ENCODE measurements at regions not wholly inside any gene's neighbourhood (a gene's known extent, or its start where the extent isn't known, plus 50 kb on each side); places are given as distances from the start of the nearest gene placed in this dataset.

DNA sequence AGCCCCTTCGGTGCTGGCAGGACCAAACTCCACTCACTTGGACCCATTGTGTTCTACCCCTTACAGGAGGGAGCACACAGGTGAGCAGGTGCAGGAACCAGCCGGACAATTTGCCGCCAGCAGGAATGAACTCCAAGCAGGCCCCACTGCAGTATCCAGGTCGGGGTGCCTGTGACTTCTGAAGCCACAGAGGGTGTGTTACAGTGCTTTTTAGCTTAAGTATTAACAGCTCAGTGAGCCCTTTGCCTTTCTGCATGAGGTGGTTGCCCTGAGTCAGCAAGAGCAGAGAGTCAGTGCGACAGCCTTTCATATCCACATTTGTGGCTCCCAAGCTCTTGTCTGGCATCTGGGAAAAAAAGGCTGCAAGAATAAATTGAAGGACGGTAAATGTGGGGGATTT is 366.6 kb upstream of the LRRC4C start:
- no peak for TF ChIP-seq EZH2 (IDR thresholded peaks at IDR 0.05; ENCODE audit: insufficient read depth, low read length)
- TF ChIP-seq, protein P1, sequence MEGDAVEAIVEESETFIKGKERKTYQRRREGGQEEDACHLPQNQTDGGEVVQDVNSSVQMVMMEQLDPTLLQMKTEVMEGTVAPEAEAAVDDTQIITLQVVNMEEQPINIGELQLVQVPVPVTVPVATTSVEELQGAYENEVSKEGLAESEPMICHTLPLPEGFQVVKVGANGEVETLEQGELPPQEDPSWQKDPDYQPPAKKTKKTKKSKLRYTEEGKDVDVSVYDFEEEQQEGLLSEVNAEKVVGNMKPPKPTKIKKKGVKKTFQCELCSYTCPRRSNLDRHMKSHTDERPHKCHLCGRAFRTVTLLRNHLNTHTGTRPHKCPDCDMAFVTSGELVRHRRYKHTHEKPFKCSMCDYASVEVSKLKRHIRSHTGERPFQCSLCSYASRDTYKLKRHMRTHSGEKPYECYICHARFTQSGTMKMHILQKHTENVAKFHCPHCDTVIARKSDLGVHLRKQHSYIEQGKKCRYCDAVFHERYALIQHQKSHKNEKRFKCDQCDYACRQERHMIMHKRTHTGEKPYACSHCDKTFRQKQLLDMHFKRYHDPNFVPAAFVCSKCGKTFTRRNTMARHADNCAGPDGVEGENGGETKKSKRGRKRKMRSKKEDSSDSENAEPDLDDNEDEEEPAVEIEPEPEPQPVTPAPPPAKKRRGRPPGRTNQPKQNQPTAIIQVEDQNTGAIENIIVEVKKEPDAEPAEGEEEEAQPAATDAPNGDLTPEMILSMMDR (IDR thresholded peaks at IDR 0.05; ENCODE audit: insufficient read depth, low read depth, low read length): no peak
- Mint-ChIP-seq H3K9me3 (ENCODE audit: unreplicated experiment) (peaks cover 3% of the 10 kb centered on the region), H3K36me3 (ENCODE audit: low read depth, unreplicated experiment) (no peaks in the 10 kb centered on the region), H3K27me3 (ENCODE audit: low read depth, unreplicated experiment) (no peaks in the 10 kb centered on the region), H3K27ac (ENCODE audit: unreplicated experiment) (no peak overlapping the region), H3K4me3 (ENCODE audit: unreplicated experiment) (no peak overlapping the region), H3K4me1 (ENCODE audit: low read depth, unreplicated experiment) (no peaks in the 10 kb centered on the region)
- Histone ChIP-seq H3K4me1 (ENCODE audit: insufficient read depth, low read length) (no peaks in the 10 kb centered on the region), H3K4me3 (ENCODE audit: insufficient read depth, low read depth, low read length) (no peak overlapping the region), H3K27ac (ENCODE audit: low read depth, low read length) (no peak overlapping the region), H2AFZ (ENCODE audit: low read depth, low read length) (no peak overlapping the region), H4K20me1 (ENCODE audit: insufficient read depth, low read length) (no peaks in the 10 kb centered on the region), H3K9me3 (ENCODE audit: insufficient read depth, low read depth, low read length) (no peaks in the 10 kb centered on the region), H3K4me2 (ENCODE audit: low read length) (no peak overlapping the region), H3K36me3 (ENCODE audit: insufficient read depth, low read length) (no peaks in the 10 kb centered on the region), H3K27me3 (ENCODE audit: insufficient read depth, low read length) (no peaks in the 10 kb centered on the region), H3K9ac (ENCODE audit: low read length) (no peak overlapping the region), H3K79me2 (ENCODE audit: insufficient read depth, low read length) (no peaks in the 10 kb centered on the region)
- no peak for FAIRE-seq
- DNase-seq (ENCODE audit: low read depth): no peak

DNA sequence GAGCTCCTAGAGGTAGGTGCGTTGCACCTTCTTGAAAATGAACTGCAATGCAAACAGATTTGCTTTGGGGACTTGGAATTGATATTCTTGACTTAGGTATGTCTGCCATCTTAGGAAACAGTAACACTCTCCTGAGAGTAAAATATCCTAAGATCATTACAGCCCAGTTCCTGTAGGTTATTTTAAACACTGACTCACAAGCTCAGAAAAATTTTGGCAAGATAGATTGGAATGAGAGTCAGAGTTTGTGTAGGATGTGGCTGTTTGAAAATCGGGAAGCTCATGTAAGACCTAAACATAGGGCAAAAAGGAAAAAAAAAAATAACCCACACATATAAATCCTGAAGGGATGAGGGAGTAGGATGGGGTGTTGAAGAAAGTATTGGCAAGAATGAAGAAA is 377.0 kb upstream of the LRRC4C start:
- no peaks in the 10 kb centered on the region for H3K36me3 Mint-ChIP-seq (ENCODE audit: low read depth, unreplicated experiment)
- TF ChIP-seq EZH2 (IDR thresholded peaks at IDR 0.05; ENCODE audit: insufficient read depth, low read length): no peak
- TF ChIP-seq, protein P1 (IDR thresholded peaks at IDR 0.05; ENCODE audit: insufficient read depth, low read depth, low read length): no peak
- Histone ChIP-seq H3K9ac (ENCODE audit: low read length) (no peak overlapping the region), H3K27me3 (ENCODE audit: insufficient read depth, low read length) (no peaks in the 10 kb centered on the region), H3K79me2 (ENCODE audit: insufficient read depth, low read length) (no peaks in the 10 kb centered on the region), H4K20me1 (ENCODE audit: insufficient read depth, low read length) (no peaks in the 10 kb centered on the region), H2AFZ (ENCODE audit: low read depth, low read length) (no peak overlapping the region), H3K36me3 (ENCODE audit: insufficient read depth, low read length) (no peaks in the 10 kb centered on the region), H3K27ac (ENCODE audit: low read depth, low read length) (no peak overlapping the region), H3K4me3 (ENCODE audit: insufficient read depth, low read depth, low read length) (no peak overlapping the region), H3K9me3 (ENCODE audit: insufficient read depth, low read depth, low read length) (no peaks in the 10 kb centered on the region), H3K4me1 (ENCODE audit: insufficient read depth, low read length) (no peaks in the 10 kb centered on the region), H3K4me2 (ENCODE audit: low read length) (peak overlapping the region; percentile 7)
- H3K4me1 Mint-ChIP-seq (ENCODE audit: low read depth, unreplicated experiment): peaks cover 3% of the 10 kb centered on the region
- no peak for FAIRE-seq
- H3K4me3 Mint-ChIP-seq (ENCODE audit: unreplicated experiment): no peak overlapping the region
- H3K27ac Mint-ChIP-seq (ENCODE audit: unreplicated experiment): no peak overlapping the region
- no peaks in the 10 kb centered on the region for H3K27me3 Mint-ChIP-seq (ENCODE audit: low read depth, unreplicated experiment)
- no peaks in the 10 kb centered on the region for H3K9me3 Mint-ChIP-seq (ENCODE audit: unreplicated experiment)
- peak; percentile 41 for DNase-seq (ENCODE audit: low read depth)

DNA sequence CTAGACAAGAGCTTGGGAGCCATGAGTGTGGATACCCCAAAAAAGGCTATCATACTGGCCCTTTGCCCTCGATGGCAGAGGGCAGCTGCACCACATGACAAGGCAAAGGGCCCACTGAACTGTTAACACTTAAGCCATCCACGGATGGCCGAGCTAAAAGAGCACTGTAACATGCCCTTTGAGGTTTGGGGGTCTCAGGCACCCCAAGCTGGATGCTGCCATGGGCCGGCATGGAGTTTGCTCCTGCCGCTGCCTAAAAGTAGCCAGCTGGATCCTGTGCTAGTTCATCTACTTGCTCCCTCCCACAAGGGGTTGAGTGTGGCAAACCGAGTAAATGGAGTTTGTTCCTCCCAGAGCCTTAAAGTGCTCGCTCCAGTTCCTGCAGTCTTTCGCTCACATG is 383.2 kb upstream of the LRRC4C start:
- H3K9ac ChIP-seq (ENCODE audit: low read length): no peak overlapping the region
- H3K27me3 Mint-ChIP-seq (ENCODE audit: low read depth, unreplicated experiment): no peaks in the 10 kb centered on the region

More for the DNA sequence above, 383.2 kb upstream of the LRRC4C start:
- no peak for TF ChIP-seq EZH2 (IDR thresholded peaks at IDR 0.05; ENCODE audit: insufficient read depth, low read length)
- TF ChIP-seq, protein P1 (IDR thresholded peaks at IDR 0.05; ENCODE audit: insufficient read depth, low read depth, low read length): no peak
- Mint-ChIP-seq H3K36me3 (ENCODE audit: low read depth, unreplicated experiment) (no peaks in the 10 kb centered on the region), H3K4me1 (ENCODE audit: low read depth, unreplicated experiment) (no peaks in the 10 kb centered on the region), H3K4me3 (ENCODE audit: unreplicated experiment) (no peak overlapping the region), H3K27ac (ENCODE audit: unreplicated experiment) (no peak overlapping the region), H3K9me3 (ENCODE audit: unreplicated experiment) (peaks cover 7% of the 10 kb centered on the region)
- Histone ChIP-seq H3K27ac (ENCODE audit: low read depth, low read length) (no peak overlapping the region), H3K4me2 (ENCODE audit: low read length) (no peak overlapping the region), H3K36me3 (ENCODE audit: insufficient read depth, low read length) (no peaks in the 10 kb centered on the region), H3K79me2 (ENCODE audit: insufficient read depth, low read length) (no peaks in the 10 kb centered on the region), H3K4me1 (ENCODE audit: insufficient read depth, low read length) (no peaks in the 10 kb centered on the region), H3K9me3 (ENCODE audit: insufficient read depth, low read depth, low read length) (peaks cover 4% of the 10 kb centered on the region), H3K4me3 (ENCODE audit: insufficient read depth, low read depth, low read length) (no peak overlapping the region), H4K20me1 (ENCODE audit: insufficient read depth, low read length) (no peaks in the 10 kb centered on the region), H2AFZ (ENCODE audit: low read depth, low read length) (no peak overlapping the region), H3K27me3 (ENCODE audit: insufficient read depth, low read length) (no peaks in the 10 kb centered on the region)
- DNase-seq (ENCODE audit: low read depth) (no peak), FAIRE-seq (no peak)
